ENCODE measurements at regions not wholly inside any gene's neighbourhood (a gene's known extent, or its start where the extent isn't known, plus 50 kb on each side); places are given as distances from the start of the nearest gene placed in this dataset.
"Not testable (repeated sequence)": the region's sequence is repeated elsewhere in the genome, so short reads cannot be mapped to it uniquely, and the experiment has no call there.

DNA sequence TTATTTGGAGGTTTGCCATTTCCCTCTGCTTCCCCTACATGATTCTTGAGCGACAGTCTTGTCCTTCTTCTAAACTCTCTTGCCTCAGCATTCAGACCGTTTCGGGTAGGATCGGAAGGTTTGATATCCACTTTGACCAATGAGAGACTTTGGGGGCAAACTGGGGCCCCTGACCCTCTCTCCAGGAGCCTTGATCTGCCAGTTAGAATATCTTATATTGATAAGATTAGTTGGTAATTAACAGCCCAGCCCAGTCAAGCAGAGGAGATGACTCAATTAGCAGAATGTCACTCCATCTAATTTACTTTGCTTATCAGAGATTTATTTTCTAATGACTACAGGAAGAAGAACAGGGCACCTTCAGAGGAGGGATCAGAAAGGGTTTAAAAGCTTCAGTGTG is 532.8 kb downstream of the XYLT1 start:
- TF ChIP-seq, protein P1, sequence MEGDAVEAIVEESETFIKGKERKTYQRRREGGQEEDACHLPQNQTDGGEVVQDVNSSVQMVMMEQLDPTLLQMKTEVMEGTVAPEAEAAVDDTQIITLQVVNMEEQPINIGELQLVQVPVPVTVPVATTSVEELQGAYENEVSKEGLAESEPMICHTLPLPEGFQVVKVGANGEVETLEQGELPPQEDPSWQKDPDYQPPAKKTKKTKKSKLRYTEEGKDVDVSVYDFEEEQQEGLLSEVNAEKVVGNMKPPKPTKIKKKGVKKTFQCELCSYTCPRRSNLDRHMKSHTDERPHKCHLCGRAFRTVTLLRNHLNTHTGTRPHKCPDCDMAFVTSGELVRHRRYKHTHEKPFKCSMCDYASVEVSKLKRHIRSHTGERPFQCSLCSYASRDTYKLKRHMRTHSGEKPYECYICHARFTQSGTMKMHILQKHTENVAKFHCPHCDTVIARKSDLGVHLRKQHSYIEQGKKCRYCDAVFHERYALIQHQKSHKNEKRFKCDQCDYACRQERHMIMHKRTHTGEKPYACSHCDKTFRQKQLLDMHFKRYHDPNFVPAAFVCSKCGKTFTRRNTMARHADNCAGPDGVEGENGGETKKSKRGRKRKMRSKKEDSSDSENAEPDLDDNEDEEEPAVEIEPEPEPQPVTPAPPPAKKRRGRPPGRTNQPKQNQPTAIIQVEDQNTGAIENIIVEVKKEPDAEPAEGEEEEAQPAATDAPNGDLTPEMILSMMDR (IDR thresholded peaks at IDR 0.05; ENCODE audit: borderline replicate concordance, insufficient read depth, low read depth, low read length) = no peak
- no peak overlapping the region for H3K4me3 ChIP-seq (ENCODE audit: low read depth, low read length)

DNA sequence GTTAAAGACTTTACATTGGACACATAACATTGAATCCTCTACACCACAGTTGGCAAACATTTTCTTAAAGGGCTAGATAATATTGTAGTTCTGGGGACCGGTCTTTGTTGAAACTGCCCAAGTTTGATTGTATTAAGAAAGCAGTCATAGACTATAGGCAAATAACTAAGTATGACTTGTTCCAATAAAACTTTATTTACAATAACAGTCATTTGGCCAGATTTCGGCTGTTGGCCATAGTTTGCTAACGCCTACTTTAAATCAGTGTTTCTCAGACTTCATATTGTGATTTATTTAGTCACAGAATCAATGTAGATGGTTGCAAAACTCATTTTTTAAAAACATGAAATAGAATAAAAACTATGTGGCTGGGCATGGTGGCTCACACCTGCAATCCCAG is 531.8 kb downstream of the XYLT1 start:
- TF ChIP-seq, protein P1 (IDR thresholded peaks at IDR 0.05; ENCODE audit: borderline replicate concordance, insufficient read depth, low read depth, low read length) = no peak

DNA sequence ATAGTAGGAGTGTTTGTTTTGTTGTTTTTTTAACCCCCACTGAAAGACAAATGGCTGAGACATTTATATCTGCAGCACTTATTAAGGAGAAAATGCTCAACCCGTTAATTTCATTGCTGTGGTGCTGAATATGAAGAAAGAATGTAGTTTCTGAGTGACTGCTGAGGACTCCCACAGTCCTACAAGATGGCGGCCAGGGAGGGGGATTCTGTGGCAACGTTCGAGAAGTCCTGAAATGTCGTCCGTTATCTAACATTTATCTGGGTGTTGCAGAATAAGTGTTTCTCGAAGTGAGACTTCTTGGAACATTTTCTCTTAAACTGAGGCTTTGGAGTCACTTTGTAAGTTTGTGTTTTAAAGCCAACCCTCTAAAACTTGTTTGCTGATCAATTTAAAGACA is 530.4 kb downstream of the XYLT1 start:
- TF ChIP-seq, protein P1 (IDR thresholded peaks at IDR 0.05; ENCODE audit: borderline replicate concordance, insufficient read depth, low read depth, low read length) = no peak
- no peak overlapping the region for H3K4me3 ChIP-seq (ENCODE audit: low read depth, low read length)

More for the DNA sequence above, 531.8 kb downstream of the XYLT1 start:
- H3K4me3 ChIP-seq (ENCODE audit: low read depth, low read length) = no peak overlapping the region

DNA sequence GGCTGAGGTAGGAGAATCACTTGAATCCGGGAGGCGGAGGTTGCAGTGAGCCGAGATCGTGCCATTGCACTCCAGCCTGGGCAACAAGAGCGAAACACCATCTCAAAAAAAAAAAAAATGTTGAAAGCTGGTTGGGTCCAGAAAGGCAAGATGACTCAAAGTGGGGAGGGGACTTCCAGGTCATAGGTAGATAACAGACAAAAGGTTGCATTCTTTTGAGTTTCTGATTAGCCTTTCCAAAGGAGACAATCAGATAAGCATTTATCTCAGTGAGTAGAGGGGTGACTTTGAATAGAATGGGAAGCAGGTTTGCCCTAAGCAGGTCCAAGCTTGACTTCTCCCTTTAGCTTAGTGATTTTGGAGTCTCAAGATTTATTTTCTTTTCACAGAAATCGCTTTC is 527.9 kb downstream of the XYLT1 start:
- not testable (repeated sequence) for H3K4me3 ChIP-seq (ENCODE audit: low read depth, low read length)

DNA sequence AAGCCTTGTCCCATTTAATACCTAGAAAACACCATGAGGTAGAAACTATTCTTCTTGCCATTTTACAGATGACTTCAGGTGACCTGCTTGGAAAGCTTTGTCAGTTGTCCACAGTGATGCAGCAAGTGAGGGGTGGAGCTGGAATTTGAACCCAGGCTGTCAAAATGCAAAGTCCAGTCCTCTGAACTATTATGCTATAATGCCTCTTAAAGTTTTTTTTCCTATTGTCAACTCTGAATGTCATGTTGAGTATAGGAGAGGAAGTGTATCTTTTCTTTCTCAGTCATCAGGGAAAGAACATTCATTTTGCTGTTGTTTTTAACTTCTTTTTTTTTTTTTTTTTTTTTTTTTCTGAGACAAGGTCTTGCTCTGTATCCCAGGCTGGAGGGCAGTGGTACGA is 525.6 kb downstream of the XYLT1 start:
- TF ChIP-seq, protein P1 (IDR thresholded peaks at IDR 0.05; ENCODE audit: borderline replicate concordance, insufficient read depth, low read depth, low read length) = no peak
- no peak overlapping the region for H3K4me3 ChIP-seq (ENCODE audit: low read depth, low read length)

DNA sequence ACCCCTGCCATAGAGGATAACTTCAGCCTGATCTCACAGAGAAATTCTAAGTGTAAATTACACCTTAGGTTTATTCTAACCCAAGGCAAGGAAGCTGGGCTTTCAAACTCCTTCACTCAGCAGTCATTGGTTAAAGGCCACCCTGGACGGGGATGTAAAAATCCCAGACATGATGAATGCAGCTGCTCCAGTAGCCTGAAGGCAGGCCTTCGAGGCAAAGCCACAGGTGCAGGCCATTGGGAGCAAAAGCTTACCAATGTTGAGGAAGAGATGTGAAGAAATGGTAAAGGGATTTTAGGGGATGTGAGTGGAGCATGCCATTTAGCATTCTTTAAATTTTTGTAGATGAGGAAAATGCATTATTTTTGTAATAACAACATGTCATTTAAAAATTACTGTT is 514.4 kb downstream of the XYLT1 start:
- TF ChIP-seq, protein P1 (IDR thresholded peaks at IDR 0.05; ENCODE audit: borderline replicate concordance, insufficient read depth, low read depth, low read length) = no peak
- no peak overlapping the region for H3K4me3 ChIP-seq (ENCODE audit: low read depth, low read length)

DNA sequence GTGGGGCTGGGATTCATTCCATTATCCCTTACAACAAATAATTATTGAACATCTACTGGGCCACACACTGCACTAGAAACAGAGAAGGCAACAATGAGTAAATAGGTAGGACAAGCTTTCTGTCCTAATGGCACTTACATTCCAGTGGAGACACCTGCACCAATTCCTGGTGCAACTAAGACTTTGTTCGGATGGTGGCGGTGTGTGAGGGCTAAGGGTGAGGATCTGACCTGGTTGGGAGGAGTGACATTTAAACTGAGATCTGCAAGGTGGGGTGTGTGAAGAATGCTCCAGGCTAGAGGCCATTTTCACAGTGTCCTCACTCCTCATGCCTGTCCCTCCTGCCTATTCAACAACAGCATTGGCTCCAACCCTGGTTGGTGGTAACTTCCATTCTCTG is 510.0 kb downstream of the XYLT1 start:
- TF ChIP-seq, protein P1 (IDR thresholded peaks at IDR 0.05; ENCODE audit: borderline replicate concordance, insufficient read depth, low read depth, low read length) = no peak
- no peak overlapping the region for H3K4me3 ChIP-seq (ENCODE audit: low read depth, low read length)

DNA sequence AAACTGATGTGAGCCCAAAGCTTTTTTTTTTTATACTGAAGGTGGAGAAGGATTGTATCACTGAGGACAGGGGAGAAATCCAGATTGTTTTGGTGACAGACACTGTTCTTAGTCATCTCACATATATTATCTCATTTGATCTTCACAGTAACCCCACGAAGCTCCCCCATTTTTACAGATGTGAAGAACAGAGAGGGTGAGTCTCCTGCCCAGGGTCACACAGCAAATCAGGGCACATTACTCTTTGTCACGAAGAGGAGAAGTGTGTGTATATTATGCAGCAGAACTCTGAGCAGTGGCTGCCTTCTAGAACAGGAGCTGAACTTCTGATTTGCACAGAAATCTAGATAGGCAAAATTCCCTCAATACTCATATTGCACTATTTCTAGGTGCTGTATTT is 504.3 kb downstream of the XYLT1 start:
- TF ChIP-seq, protein P1 (IDR thresholded peaks at IDR 0.05; ENCODE audit: borderline replicate concordance, insufficient read depth, low read depth, low read length) = no peak
- H3K4me3 ChIP-seq (ENCODE audit: low read depth, low read length) = no peak overlapping the region

Data from GM12875 (cell line).